ENCODE measurements at regions not wholly inside any gene's neighbourhood (a gene's known extent, or its start where the extent isn't known, plus 50 kb on each side); places are given as distances from the start of the nearest gene placed in this dataset.

GRCh38 chr6:166046982-166047381 is 120.7 kb downstream of the TBXT start:
- DNase-seq (ENCODE audit: low spot score), result no peak
- no peak overlapping the region for H3K27ac ChIP-seq
- H3K4me3 ChIP-seq, result no peak overlapping the region
- peaks cover 0 to 4% of the 10 kb centered on the region in 2 donors for H3K9me3 ChIP-seq
- no peaks in the 10 kb centered on the region for H3K27me3 ChIP-seq
- H3K36me3 ChIP-seq, result no peaks in the 10 kb centered on the region
- H3K4me1 ChIP-seq, result no peaks in the 10 kb centered on the region
- TF ChIP-seq CTCF (IDR thresholded peaks at IDR 0.05), result no peak

- H3K4me3 ChIP-seq, result no peak overlapping the region
- no peaks in the 10 kb centered on the region for H3K27me3 ChIP-seq
- H3K27ac ChIP-seq, result no peak overlapping the region
- TF ChIP-seq CTCF (IDR thresholded peaks at IDR 0.05), result no peak
- H3K9me3 ChIP-seq, result no peaks in the 10 kb centered on the region
- DNase-seq (ENCODE audit: low spot score), result no peak
- H3K4me1 ChIP-seq, result no peaks in the 10 kb centered on the region
- H3K36me3 ChIP-seq, result no peaks in the 10 kb centered on the region
These were observed 121.4 kb downstream of the TBXT start for GRCh38 chr6:166046226-166046625.

- Histone ChIP-seq H3K4me1 (no peaks in the 10 kb centered on the region), H3K27ac (no peak overlapping the region), H3K27me3 (no peaks in the 10 kb centered on the region), H3K4me3 (no peak overlapping the region), H3K9me3 (no peaks in the 10 kb centered on the region), H3K36me3 (no peaks in the 10 kb centered on the region)
- no peak for DNase-seq (ENCODE audit: low spot score)
- no peak for TF ChIP-seq CTCF (IDR thresholded peaks at IDR 0.05)
These were observed 121.8 kb downstream of the TBXT start for GRCh38 chr6:166045860-166046200.

- no peak for TF ChIP-seq CTCF (IDR thresholded peaks at IDR 0.05)
- no peak overlapping the region for H3K4me3 ChIP-seq
- H3K27ac ChIP-seq, result no peak overlapping the region
These were observed 122.3 kb downstream of the TBXT start for GRCh38 chr6:166045173-166045859.

GRCh38 chr6:166041277-166041676 is 126.4 kb downstream of the TBXT start:
- Histone ChIP-seq H3K36me3 (no peaks in the 10 kb centered on the region), H3K27me3 (no peaks in the 10 kb centered on the region), H3K27ac (no peak overlapping the region), H3K4me1 (no peaks in the 10 kb centered on the region), H3K9me3 (peaks cover 0 to 13% of the 10 kb centered on the region in 2 donors), H3K4me3 (no peak overlapping the region)
- no peak for TF ChIP-seq CTCF (IDR thresholded peaks at IDR 0.05)
- DNase-seq (ENCODE audit: low spot score), result no peak

More at GRCh38 chr6:166045173-166045859, 122.3 kb downstream of the TBXT start:
- Histone ChIP-seq H3K4me1 (no peaks in the 10 kb centered on the region), H3K27me3 (no peaks in the 10 kb centered on the region), H3K36me3 (no peaks in the 10 kb centered on the region), H3K9me3 (no peaks in the 10 kb centered on the region)
- DNase-seq (ENCODE audit: low spot score), result no peak

GRCh38 chr6:166040292-166040691 is 127.4 kb downstream of the TBXT start:
- Histone ChIP-seq H3K4me3 (no peak overlapping the region), H3K27ac (no peak overlapping the region), H3K4me1 (no peaks in the 10 kb centered on the region), H3K27me3 (no peaks in the 10 kb centered on the region), H3K9me3 (peaks cover 0 to 13% of the 10 kb centered on the region in 2 donors), H3K36me3 (no peaks in the 10 kb centered on the region)
- no peak for DNase-seq (ENCODE audit: low spot score)
- no peak for TF ChIP-seq CTCF (IDR thresholded peaks at IDR 0.05)
